Activated naive CD8-positive, alpha-beta T cell treated with anti-CD3 and anti-CD28 coated beads, Interleukin-2, amount 50 U/mL, for 24 hours (primary cell): ENCODE measurements at regions not wholly inside any gene's neighbourhood (a gene's known extent, or its start where the extent isn't known, plus 50 kb on each side); places are given as distances from the start of the nearest gene placed in this dataset.

Source experiments
- ATAC-seq: fragments of 150-1000 bp; cut with Tn5 transposase; one replicate; pipeline ENCODE4 v1.10.0; 2021
- DNase-seq: peaks from one replicate; pipeline ENCODE4 v3.0.0; 2021
- H3K27ac Mint-ChIP-seq: one replicate; pipeline ENCODE4 v1.8.0; 2021; ENCODE audit warnings: mild to moderate bottlenecking, mixed read lengths
- H3K27me3 Mint-ChIP-seq: one replicate; pipeline ENCODE4 v1.8.0; 2021; ENCODE audit warnings: mixed read lengths
- H3K36me3 Mint-ChIP-seq: one replicate; pipeline ENCODE4 v1.8.0; 2021; ENCODE audit warnings: low read depth, mixed read lengths
- H3K4me1 Mint-ChIP-seq: one replicate; pipeline ENCODE4 v1.8.0; 2021; ENCODE audit warnings: mixed read lengths
- H3K4me3 Mint-ChIP-seq: one replicate; pipeline ENCODE4 v1.8.0; 2021; ENCODE audit warnings: mild to moderate bottlenecking, moderate library complexity, mixed read lengths
- H3K9me3 Mint-ChIP-seq: one replicate; pipeline ENCODE4 v1.8.0; 2021; ENCODE audit warnings: mixed read lengths

DNA sequence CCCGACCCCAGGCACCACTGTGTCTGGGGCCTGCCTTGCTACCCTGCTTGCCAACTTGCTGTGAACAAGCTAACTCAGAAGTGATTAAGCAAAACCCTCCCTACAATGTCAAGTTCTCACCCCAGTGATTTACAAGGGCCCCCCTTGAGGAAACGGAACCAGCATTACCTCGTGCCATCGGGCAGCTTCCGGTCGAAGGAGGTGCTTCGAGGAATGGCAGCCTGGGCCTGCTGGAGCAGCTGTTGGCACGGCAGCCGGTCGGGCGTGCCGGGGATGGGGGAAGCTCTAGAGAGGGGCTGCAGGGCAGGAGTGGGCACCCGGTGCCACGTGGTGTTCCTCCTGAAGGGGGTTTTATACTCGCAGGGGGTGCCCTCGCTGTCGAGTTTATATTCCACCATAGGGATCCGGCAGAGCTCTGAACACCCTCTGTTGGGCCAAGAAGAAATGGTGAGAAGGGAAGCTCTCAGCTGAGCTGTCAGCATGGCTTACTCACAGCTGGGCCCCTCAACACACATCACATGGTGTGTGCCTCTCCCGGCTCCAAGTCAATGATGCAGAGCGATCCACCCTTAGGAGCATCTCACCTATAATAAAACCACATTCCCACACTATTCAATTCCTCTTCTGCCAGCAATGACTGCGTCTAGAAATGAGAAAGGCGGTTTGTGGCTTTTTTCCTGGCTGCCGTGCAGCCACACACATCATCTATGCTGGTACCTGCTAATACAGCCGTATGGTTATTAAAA, 184.4 kb downstream of the SIPA1L2 start:
- Mint-ChIP-seq H3K4me3 (no peak overlapping the region), H3K27me3 (no peaks in the 10 kb centered on the region), H3K4me1 (peaks cover 8% of the 10 kb centered on the region), H3K9me3 (no peaks in the 10 kb centered on the region), H3K27ac (no peak overlapping the region), H3K36me3 (peaks cover 1% of the 10 kb centered on the region)
- DNase-seq: no peak
- ATAC-seq: no peak

DNA sequence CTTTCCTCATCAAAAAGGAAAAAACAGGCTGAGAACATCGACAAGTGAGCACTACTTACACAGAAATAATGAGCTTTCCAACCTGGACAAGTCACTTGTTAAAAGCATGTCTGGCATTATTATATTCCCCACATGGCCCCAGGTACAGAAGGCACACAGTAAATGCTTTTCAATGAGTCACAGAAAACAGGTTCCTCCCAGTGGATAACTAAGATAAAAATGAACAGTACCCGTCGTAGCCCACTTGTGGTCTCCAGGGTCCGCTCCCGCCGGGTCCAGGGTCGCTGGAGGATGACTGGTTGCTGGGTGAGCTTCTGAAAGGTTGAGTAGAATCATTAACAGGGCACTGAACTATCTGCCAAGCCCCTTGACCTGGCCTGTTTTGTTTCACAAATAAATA, 186.6 kb downstream of the SIPA1L2 start:
- DNase-seq (no peak), ATAC-seq (no peak)
- no peaks in the 10 kb centered on the region for H3K27me3 Mint-ChIP-seq
- H3K9me3 Mint-ChIP-seq: no peaks in the 10 kb centered on the region
- peaks cover 6% of the 10 kb centered on the region for H3K36me3 Mint-ChIP-seq
- no peak overlapping the region for H3K4me3 Mint-ChIP-seq
- H3K4me1 Mint-ChIP-seq: peaks cover 18% of the 10 kb centered on the region
- no peak overlapping the region for H3K27ac Mint-ChIP-seq

DNA sequence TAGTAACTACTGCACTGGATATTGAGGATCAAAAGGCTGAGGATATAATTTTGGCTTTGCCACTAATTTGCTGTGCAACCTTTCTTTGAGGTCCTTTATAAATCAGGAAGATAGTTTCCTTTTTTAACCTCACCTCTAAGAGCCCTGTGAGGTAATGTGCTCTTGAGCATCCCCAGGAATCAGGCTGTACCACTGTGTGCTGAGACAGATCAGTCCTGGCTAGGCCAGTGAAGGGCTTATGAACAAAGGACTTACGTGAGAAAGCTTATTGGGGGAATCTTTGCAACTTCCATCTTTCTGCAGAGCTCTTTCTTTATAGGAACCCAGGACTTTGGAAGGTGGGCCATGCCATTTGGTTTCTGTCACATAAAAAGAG, 188.9 kb downstream of the SIPA1L2 start:
- Mint-ChIP-seq H3K36me3 (peaks cover 6% of the 10 kb centered on the region), H3K27ac (no peak overlapping the region), H3K9me3 (no peaks in the 10 kb centered on the region), H3K27me3 (no peaks in the 10 kb centered on the region), H3K4me3 (no peak overlapping the region), H3K4me1 (peaks cover 18% of the 10 kb centered on the region)
- ATAC-seq: no peak
- no peak for DNase-seq

DNA sequence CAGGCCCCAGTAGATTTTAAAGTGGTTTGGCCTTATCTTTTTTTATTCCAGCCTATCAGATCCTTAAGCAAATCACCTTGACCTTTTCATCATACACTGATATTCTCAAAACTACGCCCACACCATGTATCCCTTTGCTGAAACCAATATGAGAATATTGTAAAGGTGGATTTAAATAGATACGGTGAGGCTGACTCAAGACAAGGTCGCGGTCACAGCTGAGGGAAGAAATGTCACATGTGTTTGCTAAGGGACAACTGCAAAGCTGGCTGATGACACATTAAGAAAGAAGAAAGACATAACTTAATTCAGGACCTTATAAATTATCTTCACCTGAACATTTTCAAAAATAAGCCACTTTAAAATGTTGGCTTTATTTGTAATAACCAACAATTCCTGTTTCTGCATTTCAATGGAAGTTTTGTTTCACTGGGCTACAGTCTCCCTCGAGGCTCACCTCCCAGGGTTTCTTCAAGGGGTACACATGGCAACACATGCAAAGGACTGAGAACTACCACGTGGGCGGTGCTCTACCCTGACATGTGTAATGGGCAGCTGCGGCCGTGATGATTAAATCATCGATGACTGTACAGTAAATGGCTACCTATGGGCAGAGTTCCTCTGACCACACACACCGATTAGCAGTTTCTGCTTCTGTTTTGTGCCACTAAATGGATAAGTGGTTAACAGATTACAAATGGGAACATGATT, 189.5 kb downstream of the SIPA1L2 start:
- no peak overlapping the region for H3K4me3 Mint-ChIP-seq
- H3K36me3 Mint-ChIP-seq: peaks cover 6% of the 10 kb centered on the region
- no peaks in the 10 kb centered on the region for H3K27me3 Mint-ChIP-seq
- ATAC-seq (peak; percentile 85), DNase-seq (peak; percentile 11)
- H3K27ac Mint-ChIP-seq: no peak overlapping the region
- H3K4me1 Mint-ChIP-seq: peaks cover 18% of the 10 kb centered on the region
- H3K9me3 Mint-ChIP-seq: no peaks in the 10 kb centered on the region

DNA sequence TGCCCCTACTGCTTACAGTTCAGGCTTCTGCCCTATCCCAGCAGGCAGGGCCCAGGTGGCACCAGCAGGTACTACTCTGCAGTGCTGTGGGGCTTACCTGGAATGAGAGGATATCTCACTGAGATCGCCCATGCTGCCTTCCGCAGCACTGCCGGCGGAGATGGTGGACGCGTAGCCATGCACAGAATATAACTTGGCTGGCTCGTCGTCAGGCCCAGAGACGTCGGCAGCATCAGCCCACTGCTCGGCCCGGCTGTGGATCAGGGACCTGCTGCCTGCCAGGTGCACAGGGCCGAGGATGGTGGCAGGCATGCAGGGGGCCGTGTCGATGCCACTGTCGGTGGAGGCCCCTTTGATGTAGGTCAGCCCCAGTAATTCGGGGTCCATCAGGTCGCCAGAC, 190.9 kb downstream of the SIPA1L2 start:
- Mint-ChIP-seq H3K4me3 (no peak overlapping the region), H3K9me3 (no peaks in the 10 kb centered on the region)
- DNase-seq: no peak

DNA sequence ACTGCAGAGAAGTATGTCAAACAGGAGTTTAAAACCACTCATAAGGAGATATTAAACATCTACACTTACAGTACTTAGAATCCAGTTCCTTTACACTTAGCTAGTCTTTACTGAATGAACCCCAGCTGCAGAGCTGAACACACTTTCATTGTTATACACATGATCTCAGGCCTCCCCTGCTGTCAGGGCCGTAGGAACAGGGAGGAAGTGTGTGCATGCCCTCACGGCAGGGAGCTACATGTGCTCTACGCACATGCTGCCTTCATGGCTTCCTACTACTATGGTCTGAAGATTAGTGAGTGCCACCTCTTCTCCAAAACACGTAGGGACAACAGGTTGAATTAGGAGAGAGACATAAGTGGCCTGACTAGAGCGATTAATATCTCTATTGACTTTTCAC, 191.5 kb downstream of the SIPA1L2 start:
- ATAC-seq (no peak), DNase-seq (no peak)
- H3K27me3 Mint-ChIP-seq: no peaks in the 10 kb centered on the region
- H3K36me3 Mint-ChIP-seq: peaks cover 6% of the 10 kb centered on the region
- H3K9me3 Mint-ChIP-seq: no peaks in the 10 kb centered on the region
- no peak overlapping the region for H3K27ac Mint-ChIP-seq
- H3K4me3 Mint-ChIP-seq: no peak overlapping the region
- H3K4me1 Mint-ChIP-seq: peaks cover 18% of the 10 kb centered on the region

More for the DNA sequence above, 190.9 kb downstream of the SIPA1L2 start:
- Mint-ChIP-seq H3K27ac (no peak overlapping the region), H3K36me3 (peaks cover 6% of the 10 kb centered on the region), H3K4me1 (peaks cover 18% of the 10 kb centered on the region), H3K27me3 (no peaks in the 10 kb centered on the region)
- ATAC-seq: no peak

DNA sequence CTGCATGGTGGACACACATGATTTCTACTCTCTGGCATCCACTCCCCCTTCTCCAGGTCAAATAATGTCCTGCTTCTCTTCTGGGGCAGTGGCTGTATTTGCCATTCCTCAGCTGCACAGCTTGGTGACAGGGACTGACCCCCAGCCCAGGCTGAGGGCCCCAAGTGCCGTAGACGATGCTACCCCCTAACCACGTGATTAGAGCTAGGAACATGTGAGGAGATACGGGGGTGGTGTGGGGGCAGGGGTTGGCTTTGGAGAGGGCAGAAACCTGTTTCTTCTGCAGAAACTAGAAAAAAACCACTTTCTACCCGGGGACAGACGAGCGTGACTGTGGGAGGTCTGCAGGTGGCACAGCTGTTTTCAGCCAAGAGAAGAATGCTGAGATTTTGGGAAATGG, 192.4 kb downstream of the SIPA1L2 start:
- Mint-ChIP-seq H3K9me3 (no peaks in the 10 kb centered on the region), H3K4me1 (peaks cover 18% of the 10 kb centered on the region), H3K27ac (no peak overlapping the region), H3K36me3 (peaks cover 6% of the 10 kb centered on the region), H3K27me3 (no peaks in the 10 kb centered on the region), H3K4me3 (no peak overlapping the region)
- DNase-seq (no peak), ATAC-seq (no peak)

DNA sequence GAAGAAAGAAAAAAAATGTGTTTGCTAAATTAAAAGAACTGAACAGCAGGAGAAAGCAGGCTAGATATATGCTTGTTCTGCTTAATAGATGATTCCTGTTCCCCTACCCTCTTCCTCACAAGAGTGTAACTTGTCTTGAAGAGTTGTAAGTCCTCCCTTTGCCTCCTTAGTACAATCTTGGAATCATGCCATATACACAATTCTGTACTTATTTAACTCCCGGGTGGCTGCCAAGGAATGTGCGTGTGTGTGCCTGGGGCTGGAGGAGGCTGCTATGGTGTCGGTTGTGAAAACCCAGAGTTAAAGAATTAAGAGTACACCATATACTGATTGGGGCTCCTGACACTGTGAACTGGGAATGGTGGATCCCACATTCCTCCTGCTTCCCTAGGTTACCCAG, 194.2 kb downstream of the SIPA1L2 start:
- Mint-ChIP-seq H3K4me3 (no peak overlapping the region), H3K4me1 (peaks cover 12% of the 10 kb centered on the region), H3K27ac (no peak overlapping the region), H3K36me3 (peaks cover 6% of the 10 kb centered on the region), H3K27me3 (no peaks in the 10 kb centered on the region), H3K9me3 (no peaks in the 10 kb centered on the region)
- ATAC-seq (no peak), DNase-seq (no peak)

DNA sequence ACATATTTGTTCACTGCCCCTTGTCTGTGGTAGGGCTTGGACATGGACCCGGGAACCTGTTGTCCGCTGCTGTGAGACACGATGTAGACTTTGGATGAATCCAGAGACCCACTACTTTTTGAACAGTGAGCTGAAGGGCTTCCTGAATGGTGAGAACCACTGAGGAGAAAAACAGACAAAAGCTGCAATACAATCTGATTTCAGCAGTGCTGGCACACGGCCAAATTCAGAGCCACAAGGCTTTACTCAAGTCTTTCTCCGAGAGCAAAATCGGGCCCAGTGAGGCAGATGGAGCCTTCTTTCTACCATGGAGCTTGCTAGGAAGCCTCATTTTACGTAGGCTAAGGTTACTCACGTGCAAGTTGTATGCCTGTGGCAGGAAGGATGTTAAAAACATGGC, 197.6 kb downstream of the SIPA1L2 start:
- H3K36me3 Mint-ChIP-seq: no peaks in the 10 kb centered on the region
- no peaks in the 10 kb centered on the region for H3K4me1 Mint-ChIP-seq
- ATAC-seq: no peak
- H3K27me3 Mint-ChIP-seq: no peaks in the 10 kb centered on the region
- DNase-seq: no peak
- H3K4me3 Mint-ChIP-seq: no peak overlapping the region
- H3K9me3 Mint-ChIP-seq: no peaks in the 10 kb centered on the region
- H3K27ac Mint-ChIP-seq: no peak overlapping the region

DNA sequence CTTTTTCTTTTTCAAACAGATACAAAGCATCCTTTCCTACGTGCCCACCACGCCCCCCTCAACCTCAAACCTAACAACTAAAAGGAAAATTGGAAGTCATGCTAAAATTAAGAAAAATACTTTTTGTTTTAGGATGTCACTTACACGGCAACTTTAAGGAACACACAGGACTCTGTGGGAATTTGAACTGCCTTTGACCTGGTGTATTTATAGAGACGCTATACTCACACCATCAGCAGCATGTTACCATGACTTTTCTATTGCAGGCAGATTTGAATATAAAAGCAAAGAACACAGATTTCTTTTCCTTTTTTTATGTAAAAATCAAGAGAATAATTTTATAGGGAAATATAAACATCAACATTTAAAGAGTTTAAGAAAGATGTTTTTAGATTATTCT, 198.2 kb downstream of the SIPA1L2 start:
- Mint-ChIP-seq H3K36me3 (no peaks in the 10 kb centered on the region), H3K4me3 (no peak overlapping the region), H3K27ac (no peak overlapping the region), H3K4me1 (no peaks in the 10 kb centered on the region), H3K27me3 (no peaks in the 10 kb centered on the region), H3K9me3 (no peaks in the 10 kb centered on the region)
- ATAC-seq (no peak), DNase-seq (no peak)

DNA sequence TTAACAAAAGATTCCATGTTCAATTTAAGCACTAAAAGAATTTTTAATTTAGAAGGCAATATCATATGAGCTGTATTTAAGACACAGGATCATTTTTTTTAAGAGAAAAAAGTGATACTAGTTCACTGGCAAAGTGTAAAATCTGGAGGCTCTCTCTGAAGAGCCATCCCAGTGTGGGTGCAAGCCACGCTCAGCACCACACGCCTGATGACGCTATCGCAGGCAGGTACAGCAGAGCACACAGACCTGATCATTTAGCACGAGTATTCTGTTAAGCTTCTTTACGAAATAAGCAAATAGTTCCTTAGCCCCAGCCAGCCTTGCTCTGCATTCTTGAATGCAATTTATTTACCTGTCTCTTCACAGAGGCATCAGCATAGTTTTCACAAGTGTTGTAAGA, 198.6 kb downstream of the SIPA1L2 start:
- ATAC-seq (no peak), DNase-seq (no peak)
- Mint-ChIP-seq H3K36me3 (no peaks in the 10 kb centered on the region), H3K27me3 (no peaks in the 10 kb centered on the region), H3K4me1 (no peaks in the 10 kb centered on the region), H3K4me3 (no peak overlapping the region), H3K27ac (no peak overlapping the region), H3K9me3 (no peaks in the 10 kb centered on the region)

DNA sequence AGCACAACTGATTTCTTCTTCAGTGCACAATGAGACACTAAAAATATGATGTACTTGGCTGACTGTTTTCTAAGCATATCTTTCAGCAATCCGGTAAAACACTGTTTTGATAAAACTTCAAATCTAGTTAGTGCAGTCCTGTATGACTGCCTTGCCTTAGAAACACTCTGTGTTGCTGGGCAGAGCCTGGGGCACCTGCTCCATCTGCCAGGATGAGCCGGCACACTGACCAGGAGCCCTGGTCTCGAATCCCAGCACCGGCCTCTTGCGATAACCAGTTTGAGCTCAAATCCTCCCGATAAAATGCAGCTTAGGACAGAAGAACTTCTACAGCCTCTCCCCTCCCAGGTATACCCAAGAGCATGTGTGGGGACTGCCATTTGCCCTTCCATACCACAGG, 199.5 kb downstream of the SIPA1L2 start:
- H3K4me1 Mint-ChIP-seq: no peaks in the 10 kb centered on the region
- ATAC-seq (no peak), DNase-seq (no peak)
- no peaks in the 10 kb centered on the region for H3K36me3 Mint-ChIP-seq
- no peak overlapping the region for H3K4me3 Mint-ChIP-seq
- H3K27ac Mint-ChIP-seq: no peak overlapping the region
- no peaks in the 10 kb centered on the region for H3K9me3 Mint-ChIP-seq
- no peaks in the 10 kb centered on the region for H3K27me3 Mint-ChIP-seq

DNA sequence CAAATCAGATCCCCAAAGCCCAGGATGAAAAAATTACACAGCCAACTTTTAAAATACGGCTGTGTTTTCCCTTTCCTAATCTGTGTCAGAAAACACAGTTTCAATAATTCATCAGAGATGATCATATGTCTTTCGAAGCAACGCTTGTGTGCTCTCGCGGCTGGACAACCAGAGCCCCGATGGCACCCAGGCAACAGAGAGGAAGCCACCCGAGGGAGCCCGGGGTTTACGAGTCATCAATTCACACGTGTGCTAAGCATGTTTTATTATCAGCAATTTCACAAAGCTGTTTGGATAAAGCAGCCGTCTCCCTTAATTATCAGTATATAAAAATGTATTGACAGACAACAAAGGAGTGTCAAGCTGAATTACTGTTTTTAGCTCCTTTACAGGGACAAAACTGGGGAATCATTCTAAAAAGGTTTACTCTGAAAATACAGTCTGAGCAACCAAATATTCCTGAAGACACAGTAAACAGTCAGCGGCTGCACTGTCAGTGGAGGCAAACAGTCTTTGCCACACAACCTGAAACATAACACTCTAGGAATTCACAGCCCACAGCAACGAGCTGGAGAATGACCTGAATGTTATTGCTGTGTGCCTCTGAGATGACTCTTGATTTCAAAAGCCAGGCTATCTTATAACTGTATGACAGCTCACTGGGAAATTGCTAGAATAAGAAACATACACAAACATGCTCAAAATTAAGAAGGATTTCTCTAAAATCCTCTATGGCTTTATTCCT, 201.0 kb downstream of the SIPA1L2 start:
- H3K36me3 Mint-ChIP-seq: peaks cover 1% of the 10 kb centered on the region
- no peaks in the 10 kb centered on the region for H3K9me3 Mint-ChIP-seq
- ATAC-seq (no peak), DNase-seq (no peak)
- H3K4me1 Mint-ChIP-seq: no peaks in the 10 kb centered on the region
- H3K4me3 Mint-ChIP-seq: no peak overlapping the region
- H3K27ac Mint-ChIP-seq: no peak overlapping the region
- no peaks in the 10 kb centered on the region for H3K27me3 Mint-ChIP-seq

DNA sequence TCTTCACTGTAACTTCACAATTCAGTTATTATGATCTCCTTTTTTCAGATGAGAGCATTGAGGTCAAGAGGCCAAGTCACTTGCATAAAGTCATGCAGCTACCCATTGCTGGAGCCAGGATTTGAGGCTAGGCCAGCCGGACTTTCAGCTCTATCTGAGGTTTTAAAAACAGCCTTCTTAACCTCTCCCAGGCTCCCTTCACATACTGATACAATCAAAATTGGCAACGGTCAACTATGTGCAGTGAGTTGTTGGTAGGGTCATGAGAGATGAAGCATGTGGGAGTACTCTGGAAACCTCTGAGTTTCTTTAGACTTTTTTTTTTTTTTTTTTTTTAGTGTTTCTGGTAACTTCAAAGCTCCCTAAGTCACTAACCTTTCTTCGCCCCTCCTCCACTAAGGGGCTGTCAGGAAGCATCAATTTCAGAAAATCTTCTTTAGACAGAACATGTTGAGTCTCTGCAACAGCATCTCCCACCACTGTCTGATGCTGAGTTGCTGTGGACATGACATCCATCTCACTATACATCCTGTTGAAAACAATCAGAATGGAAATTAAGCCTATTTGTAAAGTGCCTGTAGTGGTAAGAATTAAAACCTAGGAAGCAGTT, 201.8 kb downstream of the SIPA1L2 start:
- no peaks in the 10 kb centered on the region for H3K4me1 Mint-ChIP-seq
- H3K36me3 Mint-ChIP-seq: peaks cover 1% of the 10 kb centered on the region
- no peak overlapping the region for H3K27ac Mint-ChIP-seq
- H3K4me3 Mint-ChIP-seq: no peak overlapping the region
- no peaks in the 10 kb centered on the region for H3K27me3 Mint-ChIP-seq
- ATAC-seq (no peak), DNase-seq (no peak)
- H3K9me3 Mint-ChIP-seq: no peaks in the 10 kb centered on the region

DNA sequence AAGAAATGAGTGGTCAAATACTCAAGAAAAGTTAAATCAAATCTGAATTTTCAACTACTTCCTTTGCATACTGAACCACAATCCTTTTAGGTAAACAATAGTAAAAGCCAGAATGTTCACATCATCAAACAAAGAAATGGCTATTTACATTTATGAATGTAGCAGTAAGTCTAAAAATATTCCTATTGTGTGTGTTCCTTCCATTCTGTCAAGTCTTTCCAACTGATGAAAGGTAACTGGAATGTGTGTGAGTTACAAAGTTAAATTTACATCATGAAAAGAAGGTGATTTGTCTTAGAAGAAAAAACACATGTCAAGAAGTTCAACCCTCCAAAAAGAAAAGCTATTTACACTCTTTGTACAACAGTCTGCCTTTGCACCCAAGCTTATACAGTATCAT, 203.1 kb downstream of the SIPA1L2 start:
- H3K27ac Mint-ChIP-seq: no peak overlapping the region
- ATAC-seq (no peak), DNase-seq (no peak)
- H3K27me3 Mint-ChIP-seq: no peaks in the 10 kb centered on the region
- H3K4me3 Mint-ChIP-seq: no peak overlapping the region
- H3K9me3 Mint-ChIP-seq: no peaks in the 10 kb centered on the region
- peaks cover 1% of the 10 kb centered on the region for H3K36me3 Mint-ChIP-seq
- H3K4me1 Mint-ChIP-seq: peaks cover 2% of the 10 kb centered on the region
